ENCODE measurements at regions not wholly inside any gene's neighbourhood (a gene's known extent, or its start where the extent isn't known, plus 50 kb on each side); places are given as distances from the start of the nearest gene placed in this dataset.

DNA sequence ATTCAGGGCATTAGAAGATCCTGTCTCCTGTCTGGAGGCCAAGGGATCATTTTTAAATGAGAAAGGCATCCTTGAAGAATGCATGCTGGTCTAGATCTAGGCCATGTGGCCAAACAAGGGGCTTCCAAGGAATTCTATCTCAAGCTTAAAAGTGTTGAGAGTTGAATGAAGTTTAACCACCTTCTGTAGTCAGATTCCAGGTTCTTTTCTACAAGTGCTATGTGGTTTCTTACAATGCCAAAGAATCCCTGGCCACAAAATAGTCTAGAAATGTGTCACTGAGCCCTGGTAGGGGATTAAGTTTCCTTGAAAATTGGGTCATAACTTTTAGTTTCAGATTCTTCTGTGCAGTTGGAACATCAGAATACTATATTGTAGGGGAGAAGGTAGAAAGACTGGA lies 640.7 kb upstream of the ACVR2A start:
- ChIA-PET CTCF (no interaction called here), POLR2A (no interaction called here)
- no peaks in the 10 kb centered on the region for H3K36me3 Mint-ChIP-seq (ENCODE audit: low read depth)

DNA sequence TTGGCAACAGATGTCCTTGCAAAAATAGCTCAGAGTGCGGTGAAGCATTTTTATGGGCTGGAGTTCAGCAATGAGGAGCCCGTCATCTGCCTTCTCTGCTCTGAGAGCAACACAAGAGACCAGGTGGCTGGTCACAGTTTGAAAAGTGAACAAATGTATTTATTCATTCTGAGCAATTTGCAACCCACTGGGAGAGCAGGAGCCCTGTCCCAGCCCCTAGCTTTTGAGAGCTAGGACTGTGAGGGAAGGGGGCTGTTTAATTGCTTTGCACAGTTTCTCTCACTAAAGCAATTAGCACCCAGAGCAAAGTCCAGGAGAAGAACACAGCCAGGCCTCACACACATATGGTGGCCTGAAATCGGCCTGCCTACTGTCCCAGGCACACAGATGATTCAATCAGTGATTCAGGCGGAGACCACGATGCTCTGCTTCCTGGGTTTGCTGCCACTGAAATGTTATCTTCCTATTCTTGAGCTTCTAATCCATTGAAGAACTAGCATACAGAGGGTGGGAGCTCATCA lies 646.1 kb upstream of the ACVR2A start:
- H3K27me3 ChIP-seq (ENCODE audit: control insufficient read depth in 1 of 2, insufficient read depth in 2 of 2, low read length in 2 of 2) = no peaks in the 10 kb centered on the region
- Mint-ChIP-seq H3K36me3 (ENCODE audit: low read depth) (no peaks in the 10 kb centered on the region), H3K27ac (no peak overlapping the region), H3K27me3 (no peaks in the 10 kb centered on the region), H3K9me3 (no peaks in the 10 kb centered on the region), H3K4me3 (no peak overlapping the region), H3K4me1 (ENCODE audit: low read depth) (no peaks in the 10 kb centered on the region)
- H3K27ac ChIP-seq (ENCODE audit: low read depth in 1 of 2, low read length in 2 of 2) = no peak overlapping the region
- intact Hi-C loops (cut with DNase I, micrococcal nuclease) = no loop called here
- no peaks in the 10 kb centered on the region for H3K36me3 ChIP-seq (ENCODE audit: insufficient read depth, low read length)
- no peak for ATAC-seq (ENCODE audit: poor library complexity)
- H3K4me3 ChIP-seq (ENCODE audit: low read length) = no peak overlapping the region
- CTCF ChIA-PET = no interaction called here
- H3K4me1 ChIP-seq (ENCODE audit: insufficient read depth, low read length) = no peaks in the 10 kb centered on the region
- POLR2A ChIA-PET = no interaction called here
- H3K9me3 ChIP-seq (ENCODE audit: control insufficient read depth in 1 of 2, insufficient read depth in 1 of 2, low read length in 2 of 2) = no peaks in the 10 kb centered on the region
- no peak for DNase-seq
- TF ChIP-seq, protein P1, sequence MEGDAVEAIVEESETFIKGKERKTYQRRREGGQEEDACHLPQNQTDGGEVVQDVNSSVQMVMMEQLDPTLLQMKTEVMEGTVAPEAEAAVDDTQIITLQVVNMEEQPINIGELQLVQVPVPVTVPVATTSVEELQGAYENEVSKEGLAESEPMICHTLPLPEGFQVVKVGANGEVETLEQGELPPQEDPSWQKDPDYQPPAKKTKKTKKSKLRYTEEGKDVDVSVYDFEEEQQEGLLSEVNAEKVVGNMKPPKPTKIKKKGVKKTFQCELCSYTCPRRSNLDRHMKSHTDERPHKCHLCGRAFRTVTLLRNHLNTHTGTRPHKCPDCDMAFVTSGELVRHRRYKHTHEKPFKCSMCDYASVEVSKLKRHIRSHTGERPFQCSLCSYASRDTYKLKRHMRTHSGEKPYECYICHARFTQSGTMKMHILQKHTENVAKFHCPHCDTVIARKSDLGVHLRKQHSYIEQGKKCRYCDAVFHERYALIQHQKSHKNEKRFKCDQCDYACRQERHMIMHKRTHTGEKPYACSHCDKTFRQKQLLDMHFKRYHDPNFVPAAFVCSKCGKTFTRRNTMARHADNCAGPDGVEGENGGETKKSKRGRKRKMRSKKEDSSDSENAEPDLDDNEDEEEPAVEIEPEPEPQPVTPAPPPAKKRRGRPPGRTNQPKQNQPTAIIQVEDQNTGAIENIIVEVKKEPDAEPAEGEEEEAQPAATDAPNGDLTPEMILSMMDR (IDR thresholded peaks at IDR 0.05) = no peak

More for the DNA sequence above, 640.7 kb upstream of the ACVR2A start:
- Mint-ChIP-seq H3K27me3 (no peaks in the 10 kb centered on the region), H3K4me1 (ENCODE audit: low read depth) (no peaks in the 10 kb centered on the region), H3K27ac (no peak overlapping the region), H3K9me3 (peaks cover 4% of the 10 kb centered on the region), H3K4me3 (no peak overlapping the region)
- TF ChIP-seq, protein P1 (IDR thresholded peaks at IDR 0.05) = no peak
- intact Hi-C loops (cut with DNase I, micrococcal nuclease) = no loop called here
- H3K36me3 ChIP-seq (ENCODE audit: insufficient read depth, low read length) = no peaks in the 10 kb centered on the region
- no peak overlapping the region for H3K4me3 ChIP-seq (ENCODE audit: low read length)
- no peak for ATAC-seq (ENCODE audit: poor library complexity)
- H3K27me3 ChIP-seq (ENCODE audit: control insufficient read depth in 1 of 2, insufficient read depth in 2 of 2, low read length in 2 of 2) = no peaks in the 10 kb centered on the region
- no peaks in the 10 kb centered on the region for H3K4me1 ChIP-seq (ENCODE audit: insufficient read depth, low read length)
- H3K27ac ChIP-seq (ENCODE audit: low read depth in 1 of 2, low read length in 2 of 2) = no peak overlapping the region
- peaks cover 0 to 15% of the 10 kb centered on the region in 2 experiments for H3K9me3 ChIP-seq (ENCODE audit: control insufficient read depth in 1 of 2, insufficient read depth in 1 of 2, low read length in 2 of 2)
- no peak for DNase-seq

DNA sequence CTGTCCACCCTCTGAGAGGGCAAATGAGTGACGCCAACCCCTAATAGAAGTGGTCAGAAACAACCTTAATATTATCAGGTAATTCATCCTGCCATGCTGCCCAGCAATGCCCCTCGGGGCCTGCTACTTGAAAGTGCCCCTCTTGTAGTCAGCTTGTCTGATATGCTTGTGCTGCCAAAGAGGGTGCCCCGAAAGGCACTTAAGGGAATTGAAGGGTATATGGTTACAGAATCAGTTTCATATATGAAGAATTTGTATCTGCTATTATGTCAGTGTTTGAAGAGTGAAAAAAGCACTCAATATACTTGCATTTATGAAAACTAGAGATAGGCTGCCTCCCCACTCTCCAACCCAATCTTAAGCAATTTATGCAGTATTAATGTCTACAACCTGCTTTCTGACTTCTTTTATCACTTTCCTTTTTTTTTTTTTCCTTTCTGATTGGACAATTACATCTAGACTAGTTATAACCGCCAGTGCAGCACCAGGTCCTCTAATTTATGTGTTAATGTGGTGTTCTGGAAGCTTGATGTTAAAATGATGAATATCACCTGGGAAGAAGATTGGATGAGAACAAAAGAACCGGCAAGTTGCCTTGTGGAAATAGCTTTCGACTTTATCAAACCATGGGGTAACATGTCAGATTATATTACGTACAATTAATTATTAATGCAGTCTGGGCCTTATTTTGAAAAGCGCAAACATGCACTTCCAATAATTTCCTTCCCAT lies 646.9 kb upstream of the ACVR2A start:
- ChIA-PET POLR2A (no interaction called here), CTCF (no interaction called here)
- H3K27me3 ChIP-seq (ENCODE audit: control insufficient read depth in 1 of 2, insufficient read depth in 2 of 2, low read length in 2 of 2) = no peaks in the 10 kb centered on the region
- no peaks in the 10 kb centered on the region for H3K9me3 ChIP-seq (ENCODE audit: control insufficient read depth in 1 of 2, insufficient read depth in 1 of 2, low read length in 2 of 2)
- Mint-ChIP-seq H3K4me1 (ENCODE audit: low read depth) (no peaks in the 10 kb centered on the region), H3K27ac (no peak overlapping the region), H3K36me3 (ENCODE audit: low read depth) (no peaks in the 10 kb centered on the region), H3K27me3 (no peaks in the 10 kb centered on the region), H3K4me3 (no peak overlapping the region), H3K9me3 (no peaks in the 10 kb centered on the region)
- ATAC-seq (ENCODE audit: poor library complexity) = no peak
- H3K27ac ChIP-seq (ENCODE audit: low read depth in 1 of 2, low read length in 2 of 2) = no peak overlapping the region
- TF ChIP-seq, protein P1 (IDR thresholded peaks at IDR 0.05) = no peak
- H3K4me1 ChIP-seq (ENCODE audit: insufficient read depth, low read length) = no peaks in the 10 kb centered on the region
- intact Hi-C loops (cut with DNase I, micrococcal nuclease) = no loop called here
- H3K36me3 ChIP-seq (ENCODE audit: insufficient read depth, low read length) = no peaks in the 10 kb centered on the region
- H3K4me3 ChIP-seq (ENCODE audit: low read length) = no peak overlapping the region
- DNase-seq = no peak
